ENCODE measurements at regions not wholly inside any gene's neighbourhood (a gene's known extent, or its start where the extent isn't known, plus 50 kb on each side); places are given as distances from the start of the nearest gene placed in this dataset.
A peak's percentile ranks its signal among the peaks of the same experiment; 100 is the strongest.

GRCh38 chr3:72584262-72584661 lies 264.0 kb downstream of the SHQ1 start:
- no peaks in the 10 kb centered on the region for H3K9me3 ChIP-seq
- TF ChIP-seq Cebpa-rat (IDR thresholded peaks at IDR 0.05), result no peak
- no peak overlapping the region for H3K9ac ChIP-seq
- H3K27me3 ChIP-seq, result peaks cover 19% of the 10 kb centered on the region
- H3K4me3 ChIP-seq, result no peak overlapping the region
- H3K36me3 ChIP-seq, result no peaks in the 10 kb centered on the region
- H3K4me1 ChIP-seq, result peaks cover 33% of the 10 kb centered on the region
- no peak overlapping the region for H3K4me2 ChIP-seq
- H4K20me1 ChIP-seq, result peaks cover 14% of the 10 kb centered on the region; the same call in 1 of the 2 replicates
- no peak overlapping the region for H3K27ac ChIP-seq

GRCh38 chr3:72582963-72583362 lies 265.3 kb downstream of the SHQ1 start:
- no peak for TF ChIP-seq Cebpa-rat (IDR thresholded peaks at IDR 0.05)
- Histone ChIP-seq H3K36me3 (no peaks in the 10 kb centered on the region), H3K4me3 (no peak overlapping the region), H3K27me3 (peaks cover 19% of the 10 kb centered on the region), H4K20me1 (peaks cover 14% of the 10 kb centered on the region; the same call in 1 of the 2 replicates), H3K9me3 (no peaks in the 10 kb centered on the region), H3K4me2 (peak overlapping the region; percentile 68), H3K4me1 (peaks cover 33% of the 10 kb centered on the region), H3K9ac (no peak overlapping the region), H3K27ac (no peak overlapping the region)

- Histone ChIP-seq H4K20me1 (peaks cover 14% of the 10 kb centered on the region; the same call in 1 of the 2 replicates), H3K9ac (no peak overlapping the region), H3K27me3 (peaks cover 19% of the 10 kb centered on the region), H3K4me3 (no peak overlapping the region), H3K27ac (no peak overlapping the region), H3K9me3 (no peaks in the 10 kb centered on the region), H3K4me2 (peak overlapping the region; percentile 68), H3K4me1 (peaks cover 33% of the 10 kb centered on the region), H3K36me3 (no peaks in the 10 kb centered on the region)
- no peak for TF ChIP-seq Cebpa-rat (IDR thresholded peaks at IDR 0.05)
These were observed 265.9 kb downstream of the SHQ1 start for GRCh38 chr3:72582211-72582878.

- Histone ChIP-seq H3K36me3 (no peaks in the 10 kb centered on the region), H3K4me3 (no peak overlapping the region), H3K27ac (no peak overlapping the region), H3K9ac (no peak overlapping the region), H3K4me2 (no peak overlapping the region), H3K27me3 (peaks cover 15% of the 10 kb centered on the region), H3K4me1 (peaks cover 33% of the 10 kb centered on the region), H4K20me1 (peaks cover 14% of the 10 kb centered on the region; the same call in 1 of the 2 replicates), H3K9me3 (no peaks in the 10 kb centered on the region)
- TF ChIP-seq Cebpa-rat (IDR thresholded peaks at IDR 0.05), result no peak
These were observed 267.3 kb downstream of the SHQ1 start for GRCh38 chr3:72580900-72581299.

GRCh38 chr3:72580246-72580756 lies 267.9 kb downstream of the SHQ1 start:
- no peak overlapping the region for H3K9ac ChIP-seq
- no peak for TF ChIP-seq Cebpa-rat (IDR thresholded peaks at IDR 0.05)
- peaks cover 31% of the 10 kb centered on the region for H3K4me1 ChIP-seq
- H3K4me2 ChIP-seq, result no peak overlapping the region
- no peaks in the 10 kb centered on the region for H3K9me3 ChIP-seq
- peaks cover 15% of the 10 kb centered on the region for H3K27me3 ChIP-seq
- H3K27ac ChIP-seq, result no peak overlapping the region
- H4K20me1 ChIP-seq, result peaks cover 14% of the 10 kb centered on the region; the same call in 1 of the 2 replicates
- H3K36me3 ChIP-seq, result no peaks in the 10 kb centered on the region
- no peak overlapping the region for H3K4me3 ChIP-seq

- Histone ChIP-seq H3K27ac (no peak overlapping the region), H3K4me3 (no peak overlapping the region), H4K20me1 (peaks cover 14% of the 10 kb centered on the region; the same call in 1 of the 2 replicates), H3K9ac (no peak overlapping the region), H3K9me3 (no peaks in the 10 kb centered on the region), H3K4me2 (no peak overlapping the region), H3K36me3 (no peaks in the 10 kb centered on the region), H3K27me3 (peaks cover 15% of the 10 kb centered on the region), H3K4me1 (peaks cover 25% of the 10 kb centered on the region)
- no peak for TF ChIP-seq Cebpa-rat (IDR thresholded peaks at IDR 0.05)
These were observed 268.5 kb downstream of the SHQ1 start for GRCh38 chr3:72579581-72580245.

GRCh38 chr3:72579191-72579580 lies 269.1 kb downstream of the SHQ1 start:
- no peak overlapping the region for H3K4me2 ChIP-seq
- no peak overlapping the region for H3K4me3 ChIP-seq
- TF ChIP-seq Cebpa-rat (IDR thresholded peaks at IDR 0.05), result no peak
- no peak overlapping the region for H3K27ac ChIP-seq
- peaks cover 15% of the 10 kb centered on the region for H3K27me3 ChIP-seq
- H4K20me1 ChIP-seq, result peaks cover 14% of the 10 kb centered on the region; the same call in 1 of the 2 replicates
- no peaks in the 10 kb centered on the region for H3K36me3 ChIP-seq
- H3K4me1 ChIP-seq, result peaks cover 25% of the 10 kb centered on the region
- H3K9ac ChIP-seq, result no peak overlapping the region
- H3K9me3 ChIP-seq, result no peaks in the 10 kb centered on the region

GRCh38 chr3:72577190-72577589 lies 271.1 kb downstream of the SHQ1 start:
- Histone ChIP-seq H3K27me3 (peaks cover 15% of the 10 kb centered on the region), H3K9ac (no peak overlapping the region), H3K4me1 (peaks cover 11% of the 10 kb centered on the region), H3K36me3 (no peaks in the 10 kb centered on the region), H3K9me3 (no peaks in the 10 kb centered on the region), H3K4me3 (no peak overlapping the region), H4K20me1 (peaks cover 8% of the 10 kb centered on the region; the same call in 1 of the 2 replicates), H3K4me2 (no peak overlapping the region), H3K27ac (no peak overlapping the region)
- TF ChIP-seq Cebpa-rat (IDR thresholded peaks at IDR 0.05), result no peak

- Histone ChIP-seq H3K9ac (no peak overlapping the region), H3K36me3 (no peaks in the 10 kb centered on the region), H3K27me3 (peaks cover 15% of the 10 kb centered on the region), H3K4me3 (no peak overlapping the region), H3K27ac (no peak overlapping the region), H3K9me3 (no peaks in the 10 kb centered on the region), H3K4me1 (peaks cover 5% of the 10 kb centered on the region), H3K4me2 (no peak overlapping the region), H4K20me1 (peaks cover 2% of the 10 kb centered on the region; the same call in 1 of the 2 replicates)
- TF ChIP-seq Cebpa-rat (IDR thresholded peaks at IDR 0.05), result no peak
These were observed 271.7 kb downstream of the SHQ1 start for GRCh38 chr3:72576563-72576962.

GRCh38 chr3:72574144-72574543 lies 274.1 kb downstream of the SHQ1 start:
- H3K4me2 ChIP-seq, result no peak overlapping the region
- H3K9me3 ChIP-seq, result no peaks in the 10 kb centered on the region
- no peak overlapping the region for H3K9ac ChIP-seq
- H3K27me3 ChIP-seq, result no peaks in the 10 kb centered on the region
- H3K27ac ChIP-seq, result no peak overlapping the region
- H3K36me3 ChIP-seq, result no peaks in the 10 kb centered on the region
- TF ChIP-seq Cebpa-rat (IDR thresholded peaks at IDR 0.05), result no peak
- H3K4me1 ChIP-seq, result no peaks in the 10 kb centered on the region
- no peak overlapping the region for H3K4me3 ChIP-seq
- H4K20me1 ChIP-seq, result no peaks in the 10 kb centered on the region

All from BLaER1 (cell line).